H1 (cell line): ENCODE measurements at regions not wholly inside any gene's neighbourhood (a gene's known extent, or its start where the extent isn't known, plus 50 kb on each side); places are given as distances from the start of the nearest gene placed in this dataset.

ENCODE experiments used
- CTCF ChIA-PET: fragments of 300-600 bp; sonication (Branson Sonifier 250); formaldehyde crosslinking; loops from one replicate; lab custom pipeline; 2021; ENCODE audit not compliant: partially characterized antibody; lab: Charles Lee
- POLR2A ChIA-PET: fragments of 300-600 bp; sonication (Branson Sonifier 250); formaldehyde crosslinking; loops from one replicate; lab custom pipeline; 2021; ENCODE audit warnings: inconsistent platforms; ENCODE audit not compliant: partially characterized antibody; lab: Charles Lee
- DNase-seq, 2 experiments: peaks; one replicate each; pipeline versions ENCODE4 v3.0.0 to v3.0.0-alpha.2; 2010 to 2022; ENCODE audit warnings: low spot score in 2 of 2, low read depth in 1 of 2, mixed read lengths in 1 of 2
- FAIRE-seq: peaks from 2 replicates; lab custom pipeline; 2011; peaks lifted over from hg19 to GRCh38; lab: Jason Lieb, UNC
- H2AFZ ChIP-seq: 2 replicates; pipeline ENCODE4 v1.8.1; 2012; ENCODE audit warnings: low read length, inconsistent platforms
- H2AK5ac ChIP-seq: 2 replicates; pipeline ENCODE4 v1.6.1; 2013; ENCODE audit warnings: low read depth, low read length
- H2BK120ac ChIP-seq: replicated peaks from 2 replicates; pipeline ENCODE3; 2013; ENCODE audit warnings: low read depth, low read length, inconsistent platforms
- H2BK12ac ChIP-seq: 2 replicates; pipeline ENCODE4 v1.6.1; 2013; ENCODE audit warnings: low read depth, low read length
- H2BK15ac ChIP-seq: 2 replicates; pipeline ENCODE4 v1.6.1; 2013; ENCODE audit warnings: low read length
- H2BK20ac ChIP-seq: 2 replicates; pipeline ENCODE4 v1.6.1; 2013; ENCODE audit warnings: low read length
- H2BK5ac ChIP-seq: 2 replicates; pipeline ENCODE4 v1.6.1; 2013; ENCODE audit warnings: low read depth, low read length
- H3K14ac ChIP-seq: 2 replicates; pipeline ENCODE4 v1.6.1; 2013; ENCODE audit warnings: inconsistent platforms; ENCODE audit not compliant: insufficient read length
- H3K18ac ChIP-seq: 2 replicates; pipeline ENCODE4 v1.6.1; 2013; ENCODE audit warnings: low read length; ENCODE audit errors: extremely low read depth
- H3K23ac ChIP-seq: 2 replicates; pipeline ENCODE4 v1.6.1; 2013; ENCODE audit warnings: inconsistent platforms; ENCODE audit not compliant: insufficient read length
- H3K23me2 ChIP-seq: 2 replicates; pipeline ENCODE4 v1.6.1; 2013; ENCODE audit warnings: low read depth, low read length
- H3K27ac ChIP-seq: 2 replicates; pipeline ENCODE4 v1.6.1; 2011; ENCODE audit warnings: low read depth, low read length, inconsistent platforms
- H3K27me3 ChIP-seq, 4 experiments: replicated peaks in 1 of 4; 1 replicate in 1 of 4; 2 replicates in 3 of 4; pipeline versions ENCODE4 v1.6.1 to v1.8.1; 2011 to 2013; ENCODE audit warnings: low read length in 3 of 4, mild to moderate bottlenecking in 3 of 4, inconsistent platforms in 2 of 4, mixed read lengths in 2 of 4, moderate library complexity in 1 of 4; ENCODE audit not compliant: control insufficient read depth in 3 of 4, insufficient read depth in 3 of 4; ENCODE audit errors: extremely low read depth in 1 of 4
- H3K36me3 ChIP-seq, 4 experiments: 2 replicates each; pipeline versions ENCODE4 v1.6.1 to v1.8.1; 2011 to 2013; ENCODE audit warnings: mild to moderate bottlenecking in 4 of 4, low read length in 3 of 4, moderate library complexity in 2 of 4, control low read depth in 1 of 4, inconsistent platforms in 1 of 4; ENCODE audit not compliant: insufficient read depth in 4 of 4, control insufficient read depth in 2 of 4
- H3K4ac ChIP-seq: replicated peaks from 2 replicates; pipeline ENCODE3; 2013; ENCODE audit warnings: low read length, low read depth, mixed read lengths, inconsistent platforms; ENCODE audit not compliant: insufficient read length
- H3K4me1 ChIP-seq, 4 experiments: replicated peaks in 1 of 4; 1 replicate in 1 of 4; 2 replicates in 3 of 4; pipeline versions ENCODE4 v1.6.1 to v1.8.1; 2011 to 2013; ENCODE audit warnings: low read length in 3 of 4, inconsistent platforms in 2 of 4, mixed read lengths in 1 of 4; ENCODE audit not compliant: insufficient read depth in 4 of 4, control insufficient read depth in 3 of 4
- H3K4me2 ChIP-seq, 2 experiments: 2 replicates each; pipeline versions ENCODE4 v1.6.1 to v1.8.1; 2011 to 2013; ENCODE audit warnings: low read depth in 2 of 2, low read length in 2 of 2, control low read depth in 1 of 2, inconsistent platforms in 1 of 2, mild to moderate bottlenecking in 1 of 2; ENCODE audit not compliant: insufficient read depth in 1 of 2
- H3K4me3 ChIP-seq, 4 experiments: fragments of 200-600, 300-600 bp in 1 of 4; sonication (generic), shearing (Covaris generic), sonication (Bioruptor Twin) in 1 of 4; 2 replicates each; pipeline versions ENCODE4 v1.5.1 to v1.8.1; 2011 to 2016; ENCODE audit warnings: low read length in 4 of 4, low read depth in 3 of 4, control low read depth in 2 of 4, inconsistent platforms in 2 of 4, mild to moderate bottlenecking in 2 of 4, mixed read lengths in 1 of 4, moderate library complexity in 1 of 4; ENCODE audit not compliant: insufficient read depth in 2 of 4; ENCODE audit errors: extremely low read depth in 1 of 4
- H3K56ac ChIP-seq: replicated peaks from 2 replicates; pipeline ENCODE3; 2013; ENCODE audit warnings: low read depth, mild to moderate bottlenecking, mixed read lengths, low read length, inconsistent platforms; ENCODE audit not compliant: insufficient read length
- H3K79me1 ChIP-seq: 2 replicates; pipeline ENCODE4 v1.6.1; 2013; ENCODE audit warnings: low read depth, low read length, control low read depth
- H3K79me2 ChIP-seq, 2 experiments: 2 replicates each; pipeline versions ENCODE4 v1.6.1 to v1.8.1; 2012 to 2013; ENCODE audit warnings: low read length in 2 of 2, mild to moderate bottlenecking in 2 of 2, inconsistent platforms in 1 of 2; ENCODE audit not compliant: insufficient read depth in 2 of 2, control insufficient read depth in 1 of 2
- H3K9ac ChIP-seq, 4 experiments: replicated peaks in 1 of 4; 1 replicate in 1 of 4; 2 replicates in 3 of 4; pipeline versions ENCODE4 v1.6.1 to v1.8.1; 2011 to 2013; ENCODE audit warnings: low read depth in 3 of 4, low read length in 3 of 4, control low read depth in 2 of 4, mild to moderate bottlenecking in 2 of 4, moderate library complexity in 2 of 4, inconsistent platforms in 1 of 4; ENCODE audit errors: extremely low read depth in 1 of 4
- H3K9me3 ChIP-seq, 2 experiments: 2 replicates each; pipeline versions ENCODE4 v1.6.1 to v1.8.1; 2012 to 2013; ENCODE audit warnings: mild to moderate bottlenecking in 2 of 2, moderate library complexity in 2 of 2, control low read depth in 1 of 2, inconsistent platforms in 1 of 2, low read depth in 1 of 2, low read length in 1 of 2, mixed read lengths in 1 of 2; ENCODE audit not compliant: insufficient read depth in 2 of 2
- H4K20me1 ChIP-seq, 2 experiments: replicated peaks in 1 of 2; 2 replicates each; pipeline versions ENCODE3 to v1.8.1; 2011 to 2013; ENCODE audit warnings: inconsistent platforms in 2 of 2, low read length in 2 of 2, mild to moderate bottlenecking in 1 of 2; ENCODE audit not compliant: insufficient read depth in 2 of 2, control insufficient read depth in 1 of 2
- H4K5ac ChIP-seq: 2 replicates; pipeline ENCODE4 v1.6.1; 2013; ENCODE audit warnings: low read length, low read depth, mixed read lengths, inconsistent platforms; ENCODE audit not compliant: insufficient read length
- H4K8ac ChIP-seq: 2 replicates; pipeline ENCODE4 v1.8.0; 2013; ENCODE audit warnings: mild to moderate bottlenecking, moderate library complexity, low read length, inconsistent platforms; ENCODE audit not compliant: insufficient read depth; ENCODE audit errors: extremely low read depth
- H4K91ac ChIP-seq: replicated peaks from 2 replicates; pipeline ENCODE3; 2013; ENCODE audit warnings: low read length, mixed read lengths, inconsistent platforms; ENCODE audit not compliant: insufficient read length
- CREB1 ChIP-seq: IDR thresholded peaks from 2 replicates; pipeline ENCODE4 v1.6.1; 2012; ENCODE audit warnings: inconsistent platforms
- POLR2AphosphoS5 ChIP-seq: IDR thresholded peaks from 2 replicates; pipeline ENCODE4 v1.6.1; 2011; ENCODE audit warnings: low read depth, low read length
- TAF7 ChIP-seq: optimal IDR thresholded peaks from 2 replicates; pipeline ENCODE3; 2011; ENCODE audit warnings: low read depth, mild to moderate bottlenecking, inconsistent platforms, low read length, moderate library complexity, borderline replicate concordance
- TBP ChIP-seq: IDR thresholded peaks from 2 replicates; pipeline ENCODE4 v1.6.1; 2011; ENCODE audit warnings: low read depth, low read length, improper control_type of control experiment
- TEAD4 ChIP-seq: IDR thresholded peaks from 2 replicates; pipeline ENCODE4 v1.6.1; 2012; ENCODE audit warnings: low read depth, low read length, inconsistent platforms, mixed read lengths
- WGBS, 2 experiments: shearing (Covaris generic) in 1 of 2; methylation state at CpG; one replicate each; pipeline versions ENCODE4 v1.1.6 to v1.1.7; 2013 to 2015; ENCODE audit warnings: low lambda C conversion rate in 2 of 2, mixed read lengths in 2 of 2, inconsistent platforms in 1 of 2, low coverage in 1 of 2, missing lambda C conversion rate in 1 of 2; ENCODE audit not compliant: insufficient replicate concordance in 2 of 2, insufficient coverage in 1 of 2, insufficient read length in 1 of 2; ENCODE audit errors: extremely low coverage in 1 of 2, missing lambda C conversion rate in 1 of 2; 5-methylcytosine and 5-hydroxymethylcytosine counted together
- TF ChIP-seq, protein P1 (sequence below), 3 experiments: IDR thresholded peaks; 1 replicate in 2 of 3; 2 replicates in 1 of 3; pipeline versions ENCODE4 v1.5.1 to v1.6.1; 2011; ENCODE audit warnings: low read length in 3 of 3, mild to moderate bottlenecking in 3 of 3, inconsistent platforms in 2 of 3, low read depth in 1 of 3, moderate library complexity in 1 of 3; ENCODE audit not compliant: insufficient read depth in 1 of 3; ENCODE audit errors: control extremely low read depth in 1 of 3
- TF ChIP-seq, protein P2 (sequence below): IDR thresholded peaks from 2 replicates; pipeline ENCODE4 v1.6.1; 2012; ENCODE audit warnings: low read length, inconsistent platforms
- TF ChIP-seq, protein P3 (sequence below): IDR thresholded peaks from 2 replicates; pipeline ENCODE4 v1.6.1; 2011; ENCODE audit warnings: low read length, improper control_type of control experiment
- TF ChIP-seq, protein P4 (sequence below): IDR thresholded peaks from 2 replicates; pipeline ENCODE4 v1.6.1; 2012; ENCODE audit warnings: inconsistent platforms

DNA sequence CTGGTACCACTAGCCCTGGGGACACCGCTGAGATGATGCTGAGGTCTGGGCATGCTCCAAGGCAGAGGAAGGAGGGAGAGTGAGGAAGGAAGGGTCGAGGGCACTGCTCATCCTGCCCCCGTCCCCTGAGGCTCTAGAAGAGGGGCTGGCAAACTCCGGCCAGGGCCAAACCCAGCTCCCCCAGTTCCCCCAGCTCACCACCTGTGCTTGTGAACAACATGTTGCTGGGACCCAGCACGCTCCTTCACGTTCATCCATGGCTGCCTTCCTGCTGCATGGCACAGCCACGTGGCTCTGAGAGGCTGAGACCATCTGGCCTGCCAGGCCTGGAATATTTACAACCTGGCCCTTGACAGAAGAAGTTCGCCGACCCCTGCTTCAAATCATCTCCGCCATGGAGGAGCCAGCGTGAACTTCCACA, 81.2 kb downstream of the RBFOX3 start:
- DNase-seq, result no peak
- no peak for FAIRE-seq
- Histone ChIP-seq H2AFZ (no peak overlapping the region), H3K23me2 (no peaks in the 10 kb centered on the region), H3K56ac (no peak overlapping the region), H3K4me3 (no peak overlapping the region), H3K18ac (peak overlapping the region; percentile 71), H3K23ac (no peak overlapping the region), H2BK15ac (no peak overlapping the region), H4K8ac (no peak overlapping the region), H3K79me1 (no peaks in the 10 kb centered on the region), H4K20me1 (peaks cover 0 to 2% of the 10 kb centered on the region in 2 experiments), H4K91ac (no peak overlapping the region), H3K4ac (no peak overlapping the region), H2AK5ac (0 out of 2 replicates have a peak overlapping the region, but pooled peaks have one; percentile 48), H2BK5ac (no peak overlapping the region), H3K9me3 (no peaks in the 10 kb centered on the region), H3K14ac (no peak overlapping the region), H3K27ac (no peak overlapping the region), H3K4me2 (0 out of 4 replicates have a peak overlapping the region, but pooled peaks of 1 of the 2 experiments have one; percentile 10), H3K79me2 (no peaks in the 10 kb centered on the region), H3K36me3 (no peaks in the 10 kb centered on the region), H2BK20ac (no peak overlapping the region), H3K9ac (no peak overlapping the region), H2BK12ac (0 out of 2 replicates have a peak overlapping the region, but pooled peaks have one; percentile 68), H4K5ac (no peak overlapping the region), H2BK120ac (no peak overlapping the region), H3K4me1 (peaks cover 5 to 19% (median 15%) of the 10 kb centered on the region in 4 experiments), H3K27me3 (peaks cover 0 to 4% (median 0%) of the 10 kb centered on the region in 4 experiments; a peak in 1 of 7 replicates)
- no peak for TF ChIP-seq CREB1
- TF ChIP-seq, protein P1, sequence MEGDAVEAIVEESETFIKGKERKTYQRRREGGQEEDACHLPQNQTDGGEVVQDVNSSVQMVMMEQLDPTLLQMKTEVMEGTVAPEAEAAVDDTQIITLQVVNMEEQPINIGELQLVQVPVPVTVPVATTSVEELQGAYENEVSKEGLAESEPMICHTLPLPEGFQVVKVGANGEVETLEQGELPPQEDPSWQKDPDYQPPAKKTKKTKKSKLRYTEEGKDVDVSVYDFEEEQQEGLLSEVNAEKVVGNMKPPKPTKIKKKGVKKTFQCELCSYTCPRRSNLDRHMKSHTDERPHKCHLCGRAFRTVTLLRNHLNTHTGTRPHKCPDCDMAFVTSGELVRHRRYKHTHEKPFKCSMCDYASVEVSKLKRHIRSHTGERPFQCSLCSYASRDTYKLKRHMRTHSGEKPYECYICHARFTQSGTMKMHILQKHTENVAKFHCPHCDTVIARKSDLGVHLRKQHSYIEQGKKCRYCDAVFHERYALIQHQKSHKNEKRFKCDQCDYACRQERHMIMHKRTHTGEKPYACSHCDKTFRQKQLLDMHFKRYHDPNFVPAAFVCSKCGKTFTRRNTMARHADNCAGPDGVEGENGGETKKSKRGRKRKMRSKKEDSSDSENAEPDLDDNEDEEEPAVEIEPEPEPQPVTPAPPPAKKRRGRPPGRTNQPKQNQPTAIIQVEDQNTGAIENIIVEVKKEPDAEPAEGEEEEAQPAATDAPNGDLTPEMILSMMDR (IDR thresholded peaks at IDR 0.05; ENCODE audit: control extremely low read depth in 1 of 3, insufficient read depth in 1 of 3, low read depth in 1 of 3, low read length in 3 of 3), result no peak
- TF ChIP-seq, protein P2, sequence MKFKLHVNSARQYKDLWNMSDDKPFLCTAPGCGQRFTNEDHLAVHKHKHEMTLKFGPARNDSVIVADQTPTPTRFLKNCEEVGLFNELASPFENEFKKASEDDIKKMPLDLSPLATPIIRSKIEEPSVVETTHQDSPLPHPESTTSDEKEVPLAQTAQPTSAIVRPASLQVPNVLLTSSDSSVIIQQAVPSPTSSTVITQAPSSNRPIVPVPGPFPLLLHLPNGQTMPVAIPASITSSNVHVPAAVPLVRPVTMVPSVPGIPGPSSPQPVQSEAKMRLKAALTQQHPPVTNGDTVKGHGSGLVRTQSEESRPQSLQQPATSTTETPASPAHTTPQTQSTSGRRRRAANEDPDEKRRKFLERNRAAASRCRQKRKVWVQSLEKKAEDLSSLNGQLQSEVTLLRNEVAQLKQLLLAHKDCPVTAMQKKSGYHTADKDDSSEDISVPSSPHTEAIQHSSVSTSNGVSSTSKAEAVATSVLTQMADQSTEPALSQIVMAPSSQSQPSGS, result no peak
- no peak for TF ChIP-seq TBP
- TF ChIP-seq TAF7, result no peak
- TF ChIP-seq, protein P3, sequence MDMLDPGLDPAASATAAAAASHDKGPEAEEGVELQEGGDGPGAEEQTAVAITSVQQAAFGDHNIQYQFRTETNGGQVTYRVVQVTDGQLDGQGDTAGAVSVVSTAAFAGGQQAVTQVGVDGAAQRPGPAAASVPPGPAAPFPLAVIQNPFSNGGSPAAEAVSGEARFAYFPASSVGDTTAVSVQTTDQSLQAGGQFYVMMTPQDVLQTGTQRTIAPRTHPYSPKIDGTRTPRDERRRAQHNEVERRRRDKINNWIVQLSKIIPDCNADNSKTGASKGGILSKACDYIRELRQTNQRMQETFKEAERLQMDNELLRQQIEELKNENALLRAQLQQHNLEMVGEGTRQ, result no peak
- TF ChIP-seq TEAD4, result no peak
- no peak for TF ChIP-seq POLR2AphosphoS5
- TF ChIP-seq, protein P4, sequence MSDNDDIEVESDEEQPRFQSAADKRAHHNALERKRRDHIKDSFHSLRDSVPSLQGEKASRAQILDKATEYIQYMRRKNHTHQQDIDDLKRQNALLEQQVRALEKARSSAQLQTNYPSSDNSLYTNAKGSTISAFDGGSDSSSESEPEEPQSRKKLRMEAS, result no peak
- WGBS, 2 experiments, result 93% methylated on average over 10 of the region's 11 CpGs; no CpG with 5 or more reads in 1 of the 2 experiments
- POLR2A ChIA-PET, result no interaction called here
- CTCF ChIA-PET, result no interaction called here
